Mammary epithelial cell (primary cell): ENCODE measurements at regions not wholly inside any gene's neighbourhood (a gene's known extent, or its start where the extent isn't known, plus 50 kb on each side); places are given as distances from the start of the nearest gene placed in this dataset.

Experiments
- CTCF ChIP-seq, 2 donors: IDR thresholded peaks in 1 of 2; conservative IDR thresholded peaks in 1 of 2; 2 replicates each; pipeline ENCODE4 v1.5.1; 2011 to 2012; ENCODE audit warnings: inconsistent platforms in 2 of 2, low read length in 2 of 2, mild to moderate bottlenecking in 2 of 2, control low read depth in 1 of 2, low read depth in 1 of 2; ENCODE audit not compliant: insufficient read depth in 1 of 2; ENCODE audit errors: extremely low read depth in 1 of 2
- EZH2 ChIP-seq: IDR thresholded peaks from 2 replicates; pipeline ENCODE4 v1.6.1; 2012; ENCODE audit warnings: low read length, inconsistent platforms, borderline replicate concordance

- TF ChIP-seq CTCF (conservative IDR thresholded peaks at IDR 0.05 in 1 of 2, IDR thresholded peaks at IDR 0.05 in 1 of 2; ENCODE audit: extremely low read depth in 1 of 2, insufficient read depth in 1 of 2, low read depth in 1 of 2, low read length in 2 of 2) (no peak), EZH2 (no peak)
Observed at GRCh38 chr22:48057116-48057835, 1294.8 kb downstream of the TBC1D22A start.
